Endothelial cell of umbilical vein (primary cell): ENCODE measurements at regions not wholly inside any gene's neighbourhood (a gene's known extent, or its start where the extent isn't known, plus 50 kb on each side); places are given as distances from the start of the nearest gene placed in this dataset.

Experiments
- BruUV-seq: library from RNA; stranded (reverse); fragments of 400-500 nt; replicated peaks from 2 replicates; lab custom pipeline; 2021; lab: Mats Ljungman, UMichigan
- CTCF ChIA-PET: fragments of 300-600, 350-600 bp; sonication (Branson Sonifier 250); formaldehyde crosslinking; loops from one replicate; lab custom pipeline; 2021; ENCODE audit warnings: antibody characterized with exemption, inconsistent platforms; lab: Charles Lee
- POLR2A ChIA-PET: fragments of 300-600, 350-600 bp; sonication (Branson Sonifier 250); formaldehyde crosslinking; loops from one replicate; lab custom pipeline; 2021; ENCODE audit warnings: antibody characterized with exemption, inconsistent platforms; lab: Charles Lee
- DNase-seq: peaks from one replicate; pipeline ENCODE4 v3.0.0-alpha.2; 2011; ENCODE audit warnings: low read depth, low spot score
- FAIRE-seq: peaks from 2 replicates; lab custom pipeline; 2011; peaks lifted over from hg19 to GRCh38; lab: Jason Lieb, UNC
- H2AFZ ChIP-seq: 2 replicates; pipeline ENCODE4 v1.6.0; 2012; ENCODE audit warnings: low read depth, low read length, control low read depth, inconsistent platforms
- H3K27ac ChIP-seq: 2 replicates; pipeline ENCODE4 v1.5.1; 2011; ENCODE audit warnings: low read depth, mild to moderate bottlenecking, control low read depth, low read length, moderate library complexity; ENCODE audit not compliant: insufficient read depth
- H3K27me3 ChIP-seq, 2 experiments: 2 replicates each; pipeline versions ENCODE4 v1.6.0 to v1.6.1; 2011; ENCODE audit warnings: low read length in 2 of 2, mixed read lengths in 1 of 2; ENCODE audit not compliant: control insufficient read depth in 2 of 2, insufficient read depth in 2 of 2
- H3K36me3 ChIP-seq, 2 experiments: 2 replicates in 1 of 2; 3 replicates in 1 of 2; pipeline ENCODE4 v1.5.1; 2011; ENCODE audit warnings: low read length in 2 of 2, mild to moderate bottlenecking in 1 of 2, moderate library complexity in 1 of 2; ENCODE audit not compliant: control insufficient read depth in 2 of 2, insufficient read depth in 2 of 2; ENCODE audit errors: extremely low read depth in 1 of 2
- H3K4me1 ChIP-seq: 3 replicates; pipeline ENCODE4 v1.5.1; 2011; ENCODE audit warnings: mild to moderate bottlenecking, low read length; ENCODE audit not compliant: control insufficient read depth, insufficient read depth; ENCODE audit errors: extremely low read depth
- H3K4me2 ChIP-seq: 2 replicates; pipeline ENCODE4 v1.6.1; 2011; ENCODE audit warnings: low read length, control low read depth, mixed read lengths; ENCODE audit not compliant: insufficient read depth
- H3K4me3 ChIP-seq, 3 experiments: fragments of 200-600 bp in 1 of 3; sonication (generic), shearing (Covaris generic) in 1 of 3; replicated peaks in 1 of 3; 2 replicates each; pipeline ENCODE4 v1.5.1; 2011 to 2016; ENCODE audit warnings: control low read depth in 3 of 3, low read length in 3 of 3, mild to moderate bottlenecking in 2 of 3, inconsistent platforms in 1 of 3, low read depth in 1 of 3, moderate library complexity in 1 of 3; ENCODE audit not compliant: insufficient read depth in 1 of 3
- H3K79me2 ChIP-seq: 2 replicates; pipeline ENCODE4 v1.6.0; 2012; ENCODE audit warnings: low read length, inconsistent platforms; ENCODE audit not compliant: control insufficient read depth, insufficient read depth
- H3K9ac ChIP-seq: replicated peaks from 2 replicates; pipeline ENCODE3; 2011; ENCODE audit warnings: low read length, control low read depth; ENCODE audit not compliant: insufficient read depth; ENCODE audit errors: extremely low read depth
- H3K9me1 ChIP-seq: replicated peaks from 3 replicates; pipeline ENCODE4 v1.6.0; 2011; ENCODE audit warnings: mild to moderate bottlenecking, low read length; ENCODE audit not compliant: control insufficient read depth, insufficient read depth; ENCODE audit errors: extremely low read depth
- H3K9me3 ChIP-seq: replicated peaks from 2 replicates; pipeline ENCODE4 v1.5.1; 2012; ENCODE audit warnings: low read length, inconsistent platforms; ENCODE audit not compliant: control insufficient read depth, insufficient read depth
- H4K20me1 ChIP-seq: replicated peaks from 2 replicates; pipeline ENCODE3; 2011; ENCODE audit warnings: mild to moderate bottlenecking, low read length; ENCODE audit not compliant: control insufficient read depth, insufficient read depth; ENCODE audit errors: extremely low read depth
- CTCF ChIP-seq, 2 donors: IDR thresholded peaks; 1 replicate in 1 of 2; 2 replicates in 1 of 2; pipeline ENCODE4 v1.5.1; 2011; ENCODE audit warnings: low read length in 2 of 2, mild to moderate bottlenecking in 2 of 2, moderate library complexity in 2 of 2, control low read depth in 1 of 2, inconsistent platforms in 1 of 2, low read depth in 1 of 2; ENCODE audit not compliant: insufficient read depth in 1 of 2; ENCODE audit errors: extremely low read depth in 1 of 2
- EZH2 ChIP-seq: IDR thresholded peaks from 2 replicates; pipeline ENCODE4 v1.6.1; 2012; ENCODE audit warnings: borderline replicate concordance, low read depth, mild to moderate bottlenecking, moderate library complexity, low read length, inconsistent platforms; ENCODE audit not compliant: severe bottlenecking
- FOS ChIP-seq: IDR thresholded peaks from 2 replicates; pipeline ENCODE4 v1.6.1; 2011; ENCODE audit warnings: mild to moderate bottlenecking, low read length, moderate library complexity, borderline replicate concordance; ENCODE audit not compliant: insufficient read depth
- GATA2 ChIP-seq: IDR thresholded peaks from 2 replicates; pipeline ENCODE4 v1.7.0; 2011; ENCODE audit warnings: low read depth, mild to moderate bottlenecking, moderate library complexity, mixed read lengths, low read length; ENCODE audit not compliant: insufficient read length, insufficient read depth
- JUN ChIP-seq: IDR thresholded peaks from 2 replicates; pipeline ENCODE4 v1.6.1; 2011; ENCODE audit warnings: borderline replicate concordance, low read depth; ENCODE audit not compliant: insufficient read length, insufficient read depth
- MYC ChIP-seq: IDR thresholded peaks from one replicate; pipeline ENCODE4 v1.6.1; 2011; ENCODE audit warnings: mild to moderate bottlenecking, low read depth, low read length
- POLR2A ChIP-seq: IDR thresholded peaks from 2 replicates; pipeline ENCODE4 v1.6.1; 2012; ENCODE audit warnings: low read depth, mild to moderate bottlenecking, control low read depth, low read length
- POLR2AphosphoS5 ChIP-seq: IDR thresholded peaks from 2 replicates; pipeline ENCODE4 v1.6.1; 2012; ENCODE audit warnings: low read depth, mild to moderate bottlenecking, control low read depth, low read length, moderate library complexity; ENCODE audit not compliant: insufficient read depth
- dilution Hi-C: fragments of 300-500 bp; cut with MboI; formaldehyde crosslinking; loops from one replicate; pipeline ENCODE4 v1.15.0; 2019; ENCODE audit warnings: low sequenced_read_pairs; ENCODE audit not compliant: extremely low pct_ligation_motif_present
- intact Hi-C: fragments of 100-400 bp; cut with micrococcal nuclease; formaldehyde crosslinking; loops from one replicate; pipeline ENCODE4 v1.10.0; 2022
- TF ChIP-seq, protein P1 (sequence below): IDR thresholded peaks from 2 replicates; pipeline ENCODE4 v1.6.1; 2011; ENCODE audit not compliant: insufficient read depth, insufficient read length

GRCh38 chr22:26990503-26991189, 333.3 kb downstream of the MIAT start:
- no TSS peak for BruUV-seq

More at GRCh38 chr22:26990503-26991189, 333.3 kb downstream of the MIAT start:
- no peak for TF ChIP-seq MYC
- no peak for TF ChIP-seq FOS
- TF ChIP-seq EZH2 = no peak
- no peak for TF ChIP-seq GATA2
- no peak for TF ChIP-seq POLR2A
- TF ChIP-seq CTCF (IDR thresholded peaks at IDR 0.05; ENCODE audit: extremely low read depth in 1 of 2, insufficient read depth in 1 of 2, low read depth in 1 of 2, low read length in 2 of 2) = no peak
- TF ChIP-seq JUN = no peak
- TF ChIP-seq POLR2AphosphoS5 = no peak
- TF ChIP-seq, protein P1, sequence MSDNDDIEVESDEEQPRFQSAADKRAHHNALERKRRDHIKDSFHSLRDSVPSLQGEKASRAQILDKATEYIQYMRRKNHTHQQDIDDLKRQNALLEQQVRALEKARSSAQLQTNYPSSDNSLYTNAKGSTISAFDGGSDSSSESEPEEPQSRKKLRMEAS = no peak
- H3K9me3 ChIP-seq = no peaks in the 10 kb centered on the region
- H3K9me1 ChIP-seq = no peaks in the 10 kb centered on the region
- intact Hi-C loops = no loop called here
- H3K4me1 ChIP-seq = no peaks in the 10 kb centered on the region
- peaks cover 13 to 16% of the 10 kb centered on the region in 2 experiments for H3K27me3 ChIP-seq
- ChIA-PET CTCF (interaction anchor here (1.3 kb wide), 1 partner anchor 10 kb away, joined by 3 read pairs; no protein-coding TSS in a partner anchor), POLR2A (no interaction called here)
- H4K20me1 ChIP-seq = no peaks in the 10 kb centered on the region
- no peak for DNase-seq
- no peak overlapping the region for H3K27ac ChIP-seq
- no peaks in the 10 kb centered on the region for H3K36me3 ChIP-seq
- no peak overlapping the region for H3K4me2 ChIP-seq
- no peaks in the 10 kb centered on the region for H3K79me2 ChIP-seq
- H3K9ac ChIP-seq = no peak overlapping the region
- H3K4me3 ChIP-seq = no peak overlapping the region
- dilution Hi-C loops = no loop called here
- no peak overlapping the region for H2AFZ ChIP-seq
- no peak for FAIRE-seq
